ENCODE measurements at regions not wholly inside any gene's neighbourhood (a gene's known extent, or its start where the extent isn't known, plus 50 kb on each side); places are given as distances from the start of the nearest gene placed in this dataset.

DNA sequence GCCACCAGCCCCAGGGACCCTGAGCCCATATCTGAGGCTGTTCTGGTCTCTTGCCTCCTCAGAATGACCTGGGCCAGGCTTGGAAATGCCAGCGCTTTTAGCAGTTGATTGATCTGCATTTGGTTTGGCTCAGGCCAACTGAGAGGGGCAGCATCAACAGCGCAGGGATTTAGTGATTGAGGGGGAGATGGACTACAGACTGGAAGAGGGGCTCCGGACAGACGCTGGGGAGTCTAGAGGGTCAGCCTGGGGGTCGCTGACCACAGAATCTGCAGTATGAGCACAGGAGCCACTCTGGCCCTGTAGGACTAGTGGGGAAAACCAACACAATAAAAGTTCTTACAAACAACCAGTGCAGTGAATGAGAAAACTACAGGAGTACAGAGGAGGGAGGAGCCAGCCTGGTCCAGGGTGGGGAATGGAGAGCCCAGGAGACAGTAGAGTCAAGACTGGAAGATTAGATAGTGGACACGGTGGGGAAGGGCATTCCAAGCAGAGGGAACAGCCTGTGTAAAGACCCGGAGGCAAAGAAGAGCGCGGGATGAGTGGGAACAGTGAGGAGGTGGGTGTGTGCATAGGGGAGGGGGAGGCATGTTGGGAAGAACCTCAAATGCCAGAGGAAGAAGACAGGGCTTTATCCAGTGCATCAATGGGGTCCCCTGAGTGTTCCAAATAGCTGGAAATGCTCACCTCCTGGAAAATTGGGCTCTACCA is 128.9 kb downstream of the MRM1 start:
- no peak for DNase-seq

DNA sequence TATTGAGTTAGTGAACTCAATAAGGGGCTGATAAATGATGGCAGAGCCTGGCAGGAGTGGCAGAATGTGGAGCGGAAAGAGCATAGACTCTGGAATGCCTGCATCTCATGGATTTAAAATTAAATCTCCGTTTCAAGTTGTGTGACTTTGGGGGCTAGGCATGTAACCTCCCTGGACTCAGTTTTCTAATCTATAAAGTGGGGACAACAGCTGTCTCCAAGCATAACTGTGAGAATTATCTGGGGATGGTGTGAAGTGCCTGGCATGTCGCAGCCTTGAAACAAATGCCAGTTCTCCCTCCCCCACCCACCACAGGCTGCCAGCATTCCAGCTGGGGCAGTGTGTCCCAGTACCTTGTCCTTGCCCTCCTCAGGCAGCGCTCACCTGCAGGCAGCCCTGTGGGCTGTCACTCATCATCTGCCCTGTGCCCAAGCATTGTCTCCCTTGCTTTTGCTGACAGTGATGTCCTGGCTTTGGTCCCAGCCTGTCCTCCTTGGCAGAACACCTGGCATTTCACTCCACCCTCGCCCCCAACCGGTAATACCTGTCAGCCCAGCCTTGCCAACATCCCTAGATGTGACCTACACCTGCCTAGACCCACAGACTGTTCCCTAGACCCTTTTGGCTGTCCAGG is 129.6 kb downstream of the MRM1 start:
- no peak for DNase-seq

DNA sequence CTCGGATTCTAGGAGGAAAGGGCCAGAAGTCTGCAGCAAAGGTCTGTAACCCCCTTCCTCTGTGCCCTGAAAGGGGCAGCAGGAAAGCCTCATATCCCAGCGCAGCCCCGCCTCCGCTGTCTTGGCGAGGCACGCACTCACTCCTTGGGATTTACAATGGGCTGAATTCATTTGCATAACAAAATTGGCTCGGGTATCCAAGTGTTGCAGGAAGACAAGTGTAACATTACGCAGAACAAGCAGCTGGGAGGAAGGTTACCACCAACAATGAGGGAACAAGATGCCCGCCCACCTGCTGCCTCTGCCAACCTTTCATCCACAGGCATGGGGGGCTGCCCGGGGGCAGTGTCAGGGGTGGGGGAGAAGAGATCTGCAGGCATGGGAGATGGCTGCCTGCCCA is 130.4 kb downstream of the MRM1 start:
- no peak for DNase-seq

DNA sequence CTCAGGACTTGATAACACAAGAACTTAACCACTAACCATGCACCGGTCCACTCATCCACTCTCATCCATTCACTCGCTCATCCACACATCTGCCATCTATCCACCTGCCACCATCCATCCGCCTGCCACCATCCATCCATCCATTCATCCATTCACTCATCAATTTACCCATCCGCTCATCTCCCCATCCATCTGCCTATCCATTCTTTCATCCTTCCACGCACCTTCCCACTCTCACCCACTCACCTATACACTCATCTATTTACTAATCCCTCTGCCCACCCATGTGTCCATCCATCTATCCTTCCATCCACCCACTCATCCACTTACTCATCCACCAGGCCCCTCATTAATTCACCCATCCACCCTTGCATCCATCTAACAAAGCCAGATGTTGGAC is 131.0 kb downstream of the MRM1 start:
- DNase-seq, result no peak

GRCh38 chr17:36736201-36737156 is 135.1 kb downstream of the MRM1 start:
- DNase-seq, result no peak

DNA sequence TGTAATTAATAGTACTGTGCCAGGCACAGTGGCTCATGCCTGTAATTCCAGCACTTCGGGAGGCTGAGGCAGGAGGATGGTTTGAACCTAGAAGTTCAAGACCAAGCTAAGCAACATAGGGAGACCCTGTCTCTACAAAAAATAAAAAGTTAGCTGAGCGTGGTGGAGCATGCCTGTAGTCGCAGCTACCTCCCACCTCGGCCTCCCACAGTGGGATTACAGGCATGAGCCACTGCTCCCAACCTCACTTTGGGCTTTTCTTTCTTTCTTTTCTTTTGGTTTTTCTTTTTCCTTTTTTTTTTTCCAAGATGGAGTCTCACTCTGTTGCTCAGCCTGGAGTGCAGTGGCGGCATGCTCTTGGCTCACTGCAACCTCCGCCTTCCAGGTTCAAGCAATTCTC is 137.8 kb downstream of the MRM1 start:
- DNase-seq, result no peak

- DNase-seq, result no peak
Measured at GRCh38 chr17:36740157-36740556, 138.8 kb downstream of the MRM1 start.

DNA sequence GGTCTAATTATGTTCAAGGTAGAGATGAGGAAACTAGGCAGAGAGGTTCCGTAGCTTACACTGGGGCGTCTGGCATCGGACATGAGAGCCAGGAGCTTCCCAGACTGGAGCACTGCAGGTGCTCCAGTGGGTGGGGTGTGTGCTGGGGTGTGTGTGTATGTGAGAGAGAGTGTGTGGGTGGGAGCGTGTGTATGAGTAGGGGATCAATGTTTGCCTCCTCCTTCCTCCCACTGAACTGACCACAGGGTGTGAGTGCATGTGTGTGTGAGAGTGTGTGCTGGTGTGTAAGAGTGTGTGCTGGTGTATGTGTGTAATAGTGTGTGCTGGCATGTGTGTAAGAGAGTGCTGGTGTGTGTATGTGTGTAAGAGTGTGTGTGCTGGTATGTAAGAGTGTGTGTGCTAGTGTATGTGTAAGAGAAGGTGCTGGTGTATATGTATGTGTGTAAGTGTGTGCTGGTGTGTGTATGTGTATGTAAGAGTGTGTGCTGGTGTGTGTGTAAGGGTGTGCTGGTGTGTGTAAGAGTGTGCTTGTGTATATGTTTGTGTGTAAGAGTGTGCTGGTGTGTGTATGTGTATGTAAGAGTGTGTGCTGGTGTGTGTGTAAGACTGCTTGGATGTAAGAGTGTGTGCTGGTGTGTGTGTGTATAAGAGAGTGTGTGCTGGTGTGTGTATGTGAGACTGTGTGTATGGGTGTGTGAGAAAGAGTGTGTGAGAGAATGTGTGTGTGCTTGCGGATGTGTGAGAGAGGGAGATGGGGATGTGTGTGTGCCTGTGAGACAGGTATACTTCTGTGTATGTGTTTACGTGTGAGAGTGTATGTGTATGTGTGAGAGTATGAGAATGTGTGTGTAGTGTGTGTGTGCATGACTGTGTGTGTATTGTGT is 139.9 kb downstream of the MRM1 start:
- no peak for DNase-seq

DNA sequence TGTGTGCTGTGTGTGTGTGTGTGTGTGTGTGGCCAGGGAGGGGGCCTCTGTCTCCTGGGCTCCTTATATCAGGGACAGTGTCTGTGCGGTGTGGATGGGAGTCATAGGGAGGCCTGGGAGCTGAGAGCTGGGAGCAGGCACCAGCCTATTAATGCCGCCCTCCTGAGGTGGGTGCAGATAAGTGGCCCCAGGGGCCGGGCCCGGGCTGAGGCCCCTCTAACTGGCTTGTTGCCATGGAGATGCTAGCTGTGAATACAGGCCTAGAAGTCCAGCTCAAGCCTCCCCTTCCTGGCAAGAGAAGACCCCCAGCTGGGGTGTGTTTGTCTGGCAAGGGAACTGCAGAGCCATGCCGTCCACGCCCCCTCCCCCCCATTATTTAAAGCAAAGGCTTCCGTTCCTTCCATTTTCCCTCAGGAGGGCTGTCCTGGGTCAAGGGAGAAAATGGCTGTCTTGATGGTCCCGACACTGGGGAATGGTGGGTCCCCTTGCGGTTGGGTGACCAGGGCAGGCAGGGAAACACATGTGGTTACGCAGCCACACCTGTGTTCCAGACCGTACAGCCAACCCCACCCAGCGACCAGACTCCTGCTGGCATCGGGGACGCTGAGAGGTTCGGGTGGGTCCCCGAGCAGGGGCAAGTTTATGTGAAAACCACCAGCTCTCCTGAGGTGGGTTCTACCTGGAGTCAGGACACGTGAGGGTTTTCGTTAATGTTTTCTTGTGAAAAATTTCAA is 141.1 kb downstream of the MRM1 start:
- no peak for DNase-seq

- no peak for DNase-seq
Measured at GRCh38 chr17:36743130-36743529, 141.7 kb downstream of the MRM1 start.

GRCh38 chr17:36746381-36747053 is 145.1 kb downstream of the MRM1 start:
- DNase-seq, result no peak

DNA sequence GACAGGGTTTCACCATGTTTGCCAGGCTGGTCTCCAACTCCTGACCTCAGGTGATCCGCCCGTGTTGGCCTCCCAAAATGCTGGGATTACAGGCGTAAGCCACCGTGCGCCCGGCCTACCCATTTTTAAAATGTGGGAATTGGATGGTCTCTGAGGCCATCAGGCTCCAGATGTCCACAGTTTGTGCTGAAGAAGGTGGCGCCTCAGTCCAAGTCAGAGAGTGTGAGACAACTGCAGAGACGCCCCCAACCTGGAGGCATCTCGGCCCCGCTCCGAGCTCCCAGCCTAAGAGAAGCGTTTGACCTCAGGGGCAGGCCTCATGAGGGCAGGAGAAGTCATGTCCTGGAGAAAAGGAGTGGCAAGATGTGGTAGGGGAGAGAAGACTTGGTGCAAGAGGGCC is 146.5 kb downstream of the MRM1 start:
- no peak for DNase-seq

DNA sequence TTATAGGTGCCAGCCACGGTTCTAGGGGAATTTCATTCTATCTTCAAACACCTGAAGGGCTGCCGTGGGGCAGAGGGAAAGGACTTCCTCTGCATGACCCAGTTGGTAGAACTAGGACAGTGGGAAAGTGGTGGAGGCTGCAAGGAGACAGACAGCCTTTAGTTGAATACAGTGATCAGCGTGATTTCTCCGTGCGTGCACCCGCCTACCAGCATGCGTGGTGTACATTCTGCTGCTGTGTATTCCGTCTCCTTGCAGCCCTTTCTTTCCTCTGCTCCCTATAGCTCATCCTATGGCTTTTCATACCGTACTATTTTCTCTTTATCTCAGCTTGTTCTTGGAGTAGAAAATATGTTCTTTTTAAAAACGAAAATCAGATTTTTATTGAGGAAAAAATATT is 146.9 kb downstream of the MRM1 start:
- DNase-seq, result no peak

- no peak for DNase-seq
Measured at GRCh38 chr17:36749493-36749892, 148.1 kb downstream of the MRM1 start.

DNA sequence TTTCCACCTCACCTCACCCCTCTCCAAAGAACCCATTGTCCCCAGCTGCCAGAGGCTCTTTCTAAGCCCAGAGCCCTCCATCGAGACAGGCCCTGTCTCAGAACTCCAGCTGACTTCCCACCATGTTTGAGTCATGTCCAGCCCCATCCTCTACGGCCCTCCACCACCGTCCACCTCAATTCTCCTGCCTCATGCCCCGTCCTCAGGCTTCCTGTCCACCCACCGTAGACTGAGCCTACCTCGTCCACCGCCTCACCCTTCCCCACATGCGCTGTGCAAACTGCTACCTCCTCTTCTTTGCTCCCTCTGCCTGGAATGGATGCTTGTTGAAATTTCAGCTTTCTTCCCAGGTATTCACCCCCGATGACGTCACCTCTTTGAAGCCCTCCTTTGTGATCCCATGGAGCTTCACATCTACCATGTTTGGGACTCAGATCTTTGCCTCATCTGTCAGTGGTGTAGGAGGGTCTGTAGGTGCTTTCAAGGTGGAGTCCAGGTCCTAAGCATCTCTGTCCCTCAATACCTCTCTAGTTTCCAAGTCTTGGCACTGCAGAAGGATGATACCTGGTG is 149.0 kb downstream of the MRM1 start:
- DNase-seq, result no peak

DNA sequence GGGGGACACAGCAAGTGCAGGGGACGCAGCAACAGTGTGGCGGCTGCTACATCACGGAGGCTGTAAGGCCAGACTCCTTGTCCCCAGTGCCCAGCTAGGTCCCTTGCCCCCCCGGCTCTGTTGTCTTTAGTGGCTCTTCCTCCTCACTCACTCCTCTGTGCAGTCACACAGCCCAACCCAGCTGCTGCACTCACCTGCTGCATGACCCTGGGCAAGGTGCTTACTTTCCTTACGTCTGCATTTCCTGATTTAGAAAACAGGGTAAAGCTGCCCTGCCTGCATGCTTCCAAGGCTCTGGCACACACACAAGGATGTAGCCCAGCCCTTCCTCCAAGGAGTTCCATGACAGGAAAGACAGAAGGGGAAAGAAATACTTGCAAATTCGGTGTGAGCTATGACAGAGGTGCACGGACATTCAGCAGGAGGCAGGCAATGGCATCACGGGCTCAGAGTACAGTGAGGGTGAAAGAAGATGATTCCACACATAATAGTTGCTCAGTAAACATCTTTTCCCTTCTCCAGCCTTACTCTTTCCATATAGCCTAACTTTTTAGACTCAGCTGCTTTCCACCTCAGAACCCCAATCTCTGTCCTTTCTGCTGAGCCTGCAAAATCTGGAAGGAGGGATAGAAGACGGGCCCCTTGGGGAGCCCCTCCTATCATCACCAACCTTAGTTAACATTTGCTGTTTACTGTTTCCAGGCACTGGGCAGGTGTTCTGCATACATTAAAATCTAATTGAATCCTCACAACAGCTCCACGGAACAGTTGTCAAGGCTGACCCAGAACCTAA is 150.9 kb downstream of the MRM1 start:
- DNase-seq, result no peak

DNA sequence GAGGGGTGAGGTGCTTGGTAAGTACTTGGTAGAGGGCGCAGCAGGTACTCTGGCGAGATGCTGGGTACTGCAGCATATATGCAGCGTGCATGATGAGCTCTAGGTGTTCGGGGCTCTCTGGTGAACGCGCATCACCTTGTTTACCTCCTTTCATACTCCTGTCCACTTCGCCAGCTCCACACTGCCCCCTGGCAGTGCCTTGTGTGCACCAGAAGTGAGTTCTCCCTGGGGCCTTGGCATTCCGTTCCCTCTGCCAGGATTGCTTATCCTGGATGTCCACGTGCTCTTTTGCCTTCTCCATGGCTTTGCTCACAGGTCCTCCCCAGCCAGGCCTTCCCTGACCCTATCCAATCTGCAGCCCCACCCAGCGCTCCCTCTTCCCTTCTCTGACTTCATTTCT is 154.2 kb downstream of the MRM1 start:
- peak; percentile 20 for DNase-seq

GRCh38 chr17:36756695-36757094 is 155.3 kb downstream of the MRM1 start:
- no peak for DNase-seq

GRCh38 chr17:36760425-36760824 is 159.0 kb downstream of the MRM1 start:
- DNase-seq, result no peak

Data from central memory CD4-positive, alpha-beta T cell (primary cell).